Eye (tissue), 1 donor: ENCODE measurements at regions not wholly inside any gene's neighbourhood (a gene's known extent, or its start where the extent isn't known, plus 50 kb on each side); places are given as distances from the start of the nearest gene placed in this dataset.
"Not testable (repeated sequence)": the region's sequence is repeated elsewhere in the genome, so short reads cannot be mapped to it uniquely, and the experiment has no call there.

Source experiments
- DNase-seq: peaks from one replicate; pipeline ENCODE4 v3.0.0-alpha.2; 2015

GRCh38 chr6:51062166-51062722 is 243.6 kb downstream of the TFAP2B start:
- DNase-seq = no peak

GRCh38 chr6:51077821-51078518 is 259.3 kb downstream of the TFAP2B start:
- DNase-seq = no peak

- no peak for DNase-seq
Observed at GRCh38 chr6:51090343-51090742, 271.7 kb downstream of the TFAP2B start.

GRCh38 chr6:51093871-51094270 is 275.2 kb downstream of the TFAP2B start:
- DNase-seq = no peak

GRCh38 chr6:51094271-51094670 is 275.6 kb downstream of the TFAP2B start:
- no peak for DNase-seq

- DNase-seq = no peak
Observed at GRCh38 chr6:51098246-51098645, 279.6 kb downstream of the TFAP2B start.

- DNase-seq = no peak
Observed at GRCh38 chr6:51098791-51099190, 280.1 kb downstream of the TFAP2B start.

GRCh38 chr6:51099201-51099600 is 280.5 kb downstream of the TFAP2B start:
- no peak for DNase-seq

- DNase-seq = no peak
Observed at GRCh38 chr6:51105357-51105756, 286.7 kb downstream of the TFAP2B start.

- no peak for DNase-seq
Observed at GRCh38 chr6:51107769-51108203, 289.1 kb downstream of the TFAP2B start.

GRCh38 chr6:51108563-51109234 is 290.0 kb downstream of the TFAP2B start:
- no peak for DNase-seq

GRCh38 chr6:51112731-51113130 is 294.1 kb downstream of the TFAP2B start:
- DNase-seq = peak; percentile 24

- peak; percentile 16 for DNase-seq
Observed at GRCh38 chr6:51116723-51117122, 298.1 kb downstream of the TFAP2B start.

GRCh38 chr6:51118792-51119191 is 300.1 kb downstream of the TFAP2B start:
- DNase-seq = no peak

- no peak for DNase-seq
Observed at GRCh38 chr6:51120016-51120415, 301.3 kb downstream of the TFAP2B start.

- DNase-seq = not testable (repeated sequence)
Observed at GRCh38 chr6:51121380-51121976, 302.8 kb downstream of the TFAP2B start.

GRCh38 chr6:51129043-51129442 is 310.4 kb downstream of the TFAP2B start:
- DNase-seq = no peak

GRCh38 chr6:51137777-51138176 is 319.1 kb downstream of the TFAP2B start:
- no peak for DNase-seq

GRCh38 chr6:51139950-51140385 is 321.3 kb downstream of the TFAP2B start:
- no peak for DNase-seq

GRCh38 chr6:51141080-51141479 is 322.4 kb downstream of the TFAP2B start:
- no peak for DNase-seq

GRCh38 chr6:51147756-51148155 is 329.1 kb downstream of the TFAP2B start:
- DNase-seq = no peak

- peak; percentile 7 for DNase-seq
Observed at GRCh38 chr6:51152594-51152993, 333.9 kb downstream of the TFAP2B start.

- no peak for DNase-seq
Observed at GRCh38 chr6:51153109-51153508, 334.4 kb downstream of the TFAP2B start.

- not testable (repeated sequence) for DNase-seq
Observed at GRCh38 chr6:51154925-51155324, 336.3 kb downstream of the TFAP2B start.
